ENCODE measurements at regions not wholly inside any gene's neighbourhood (a gene's known extent, or its start where the extent isn't known, plus 50 kb on each side); places are given as distances from the start of the nearest gene placed in this dataset.

- no peak overlapping the region for H3K9ac ChIP-seq (ENCODE audit: low read depth, low read length, poor library complexity)
- no peak overlapping the region for H2BK12ac ChIP-seq (ENCODE audit: low read length)
- no peak overlapping the region for H4K91ac ChIP-seq (ENCODE audit: low read depth, low read length, poor library complexity)
- H2BK5ac ChIP-seq (ENCODE audit: low read length), result no peak overlapping the region
- H3K18ac ChIP-seq (ENCODE audit: low read length), result no peak overlapping the region
- H4K8ac ChIP-seq (ENCODE audit: low read depth, low read length), result no peak overlapping the region
- no peak overlapping the region for H3K4me3 ChIP-seq (ENCODE audit: low read length in 2 of 2)
- H2BK120ac ChIP-seq (ENCODE audit: low read depth, low read length), result no peak overlapping the region
- no peak overlapping the region for H3K4me2 ChIP-seq (ENCODE audit: insufficient read depth, low read length, poor library complexity, severe bottlenecking)
- no peaks in the 10 kb centered on the region for H3K4me1 ChIP-seq (ENCODE audit: control insufficient read depth in 2 of 2, insufficient read depth in 1 of 2, low read depth in 1 of 2, low read length in 2 of 2)
- H3K36me3 ChIP-seq (replicated peaks in 1 of 2; ENCODE audit: control insufficient read depth in 2 of 2, insufficient read depth in 2 of 2, low read length in 2 of 2), result no peaks in the 10 kb centered on the region
- WGBS, 2 donors (ENCODE audit: extremely low coverage in 2 of 2, insufficient read length in 2 of 2, insufficient replicate concordance in 1 of 2), result no CpG with 5 or more reads among the region's 3 CpGs
- H2AFZ ChIP-seq (ENCODE audit: low read length), result no peak overlapping the region
- no peaks in the 10 kb centered on the region for H3K79me1 ChIP-seq (ENCODE audit: low read depth, low read length)
- H3K14ac ChIP-seq (ENCODE audit: low read length), result no peak overlapping the region
- no peak for DNase-seq (ENCODE audit: low spot score)
- H2AK5ac ChIP-seq (ENCODE audit: low read depth, low read length), result no peak overlapping the region
- H3K27me3 ChIP-seq (ENCODE audit: control insufficient read depth in 3 of 3, insufficient read depth in 3 of 3, low read depth in 1 of 3, low read length in 3 of 3), result no peaks in the 10 kb centered on the region
- H3K9me3 ChIP-seq (replicated peaks in 1 of 2; ENCODE audit: control insufficient read depth in 2 of 2, insufficient read depth in 1 of 2, low read depth in 1 of 2, low read length in 2 of 2), result no peaks in the 10 kb centered on the region
- H3K23ac ChIP-seq (ENCODE audit: low read depth, low read length, poor library complexity), result no peak overlapping the region
- no peak overlapping the region for H2BK15ac ChIP-seq (ENCODE audit: low read length)
- no peak overlapping the region for H3K4ac ChIP-seq (ENCODE audit: low read length)
- H3K27ac ChIP-seq (replicated peaks; ENCODE audit: low read length), result no peak overlapping the region
These were observed 154.3 kb upstream of the NCAM1 start for GRCh38 chr11:112806876-112807275.

GRCh38 chr11:112809429-112809828 lies 151.8 kb upstream of the NCAM1 start:
- H3K4me2 ChIP-seq (ENCODE audit: insufficient read depth, low read length, poor library complexity, severe bottlenecking), result no peak overlapping the region
- H3K9me3 ChIP-seq (replicated peaks in 1 of 2; ENCODE audit: control insufficient read depth in 2 of 2, insufficient read depth in 1 of 2, low read depth in 1 of 2, low read length in 2 of 2), result no peaks in the 10 kb centered on the region
- H3K4me3 ChIP-seq (ENCODE audit: low read length in 2 of 2), result no peak overlapping the region
- H3K27me3 ChIP-seq (ENCODE audit: control insufficient read depth in 3 of 3, insufficient read depth in 3 of 3, low read depth in 1 of 3, low read length in 3 of 3), result no peaks in the 10 kb centered on the region
- no peak overlapping the region for H3K14ac ChIP-seq (ENCODE audit: low read length)
- no peak for DNase-seq (ENCODE audit: low spot score)
- no peak overlapping the region for H3K23ac ChIP-seq (ENCODE audit: low read depth, low read length, poor library complexity)
- no peak overlapping the region for H2BK120ac ChIP-seq (ENCODE audit: low read depth, low read length)
- H3K4ac ChIP-seq (ENCODE audit: low read length), result no peak overlapping the region
- WGBS, 2 donors (ENCODE audit: extremely low coverage in 2 of 2, insufficient read length in 2 of 2, insufficient replicate concordance in 1 of 2), result no CpG with 5 or more reads among the region's 2 CpGs
- H2BK5ac ChIP-seq (ENCODE audit: low read length), result no peak overlapping the region
- H3K18ac ChIP-seq (ENCODE audit: low read length), result no peak overlapping the region
- no peak overlapping the region for H3K27ac ChIP-seq (replicated peaks; ENCODE audit: low read length)
- H2BK15ac ChIP-seq (ENCODE audit: low read length), result no peak overlapping the region
- no peak overlapping the region for H2AFZ ChIP-seq (ENCODE audit: low read length)
- peak overlapping the region; percentile 19 for H4K8ac ChIP-seq (ENCODE audit: low read depth, low read length)
- H3K4me1 ChIP-seq (ENCODE audit: control insufficient read depth in 2 of 2, insufficient read depth in 1 of 2, low read depth in 1 of 2, low read length in 2 of 2), result no peaks in the 10 kb centered on the region
- no peak overlapping the region for H2BK12ac ChIP-seq (ENCODE audit: low read length)
- H3K9ac ChIP-seq (ENCODE audit: low read depth, low read length, poor library complexity), result no peak overlapping the region
- H3K36me3 ChIP-seq (replicated peaks in 1 of 2; ENCODE audit: control insufficient read depth in 2 of 2, insufficient read depth in 2 of 2, low read length in 2 of 2), result no peaks in the 10 kb centered on the region
- H4K91ac ChIP-seq (ENCODE audit: low read depth, low read length, poor library complexity), result no peak overlapping the region
- H3K79me1 ChIP-seq (ENCODE audit: low read depth, low read length), result no peaks in the 10 kb centered on the region
- no peak overlapping the region for H2AK5ac ChIP-seq (ENCODE audit: low read depth, low read length)

- H3K9me3 ChIP-seq (replicated peaks in 1 of 2; ENCODE audit: control insufficient read depth in 2 of 2, insufficient read depth in 1 of 2, low read depth in 1 of 2, low read length in 2 of 2), result no peaks in the 10 kb centered on the region
- DNase-seq (ENCODE audit: low spot score), result no peak
- no peak overlapping the region for H3K4me3 ChIP-seq (ENCODE audit: low read length in 2 of 2)
- no peak overlapping the region for H2AK5ac ChIP-seq (ENCODE audit: low read depth, low read length)
- no peak overlapping the region for H2BK15ac ChIP-seq (ENCODE audit: low read length)
- no peak overlapping the region for H2AFZ ChIP-seq (ENCODE audit: low read length)
- no peaks in the 10 kb centered on the region for H3K4me1 ChIP-seq (ENCODE audit: control insufficient read depth in 2 of 2, insufficient read depth in 1 of 2, low read depth in 1 of 2, low read length in 2 of 2)
- H2BK5ac ChIP-seq (ENCODE audit: low read length), result no peak overlapping the region
- no peak overlapping the region for H3K9ac ChIP-seq (ENCODE audit: low read depth, low read length, poor library complexity)
- no peak overlapping the region for H3K4ac ChIP-seq (ENCODE audit: low read length)
- no peak overlapping the region for H3K27ac ChIP-seq (replicated peaks; ENCODE audit: low read length)
- no peak overlapping the region for H3K18ac ChIP-seq (ENCODE audit: low read length)
- H3K23ac ChIP-seq (ENCODE audit: low read depth, low read length, poor library complexity), result no peak overlapping the region
- H3K79me1 ChIP-seq (ENCODE audit: low read depth, low read length), result no peaks in the 10 kb centered on the region
- no peak overlapping the region for H2BK12ac ChIP-seq (ENCODE audit: low read length)
- no peak overlapping the region for H4K8ac ChIP-seq (ENCODE audit: low read depth, low read length)
- H3K36me3 ChIP-seq (replicated peaks in 1 of 2; ENCODE audit: control insufficient read depth in 2 of 2, insufficient read depth in 2 of 2, low read length in 2 of 2), result no peaks in the 10 kb centered on the region
- no peaks in the 10 kb centered on the region for H3K27me3 ChIP-seq (ENCODE audit: control insufficient read depth in 3 of 3, insufficient read depth in 3 of 3, low read depth in 1 of 3, low read length in 3 of 3)
- H2BK120ac ChIP-seq (ENCODE audit: low read depth, low read length), result no peak overlapping the region
- no peak overlapping the region for H3K4me2 ChIP-seq (ENCODE audit: insufficient read depth, low read length, poor library complexity, severe bottlenecking)
- no peak overlapping the region for H4K91ac ChIP-seq (ENCODE audit: low read depth, low read length, poor library complexity)
- no CpG with 5 or more reads among the region's 2 CpGs for WGBS, 2 donors (ENCODE audit: extremely low coverage in 2 of 2, insufficient read length in 2 of 2, insufficient replicate concordance in 1 of 2)
- no peak overlapping the region for H3K14ac ChIP-seq (ENCODE audit: low read length)
These were observed 150.3 kb upstream of the NCAM1 start for GRCh38 chr11:112810951-112811350.

DNA sequence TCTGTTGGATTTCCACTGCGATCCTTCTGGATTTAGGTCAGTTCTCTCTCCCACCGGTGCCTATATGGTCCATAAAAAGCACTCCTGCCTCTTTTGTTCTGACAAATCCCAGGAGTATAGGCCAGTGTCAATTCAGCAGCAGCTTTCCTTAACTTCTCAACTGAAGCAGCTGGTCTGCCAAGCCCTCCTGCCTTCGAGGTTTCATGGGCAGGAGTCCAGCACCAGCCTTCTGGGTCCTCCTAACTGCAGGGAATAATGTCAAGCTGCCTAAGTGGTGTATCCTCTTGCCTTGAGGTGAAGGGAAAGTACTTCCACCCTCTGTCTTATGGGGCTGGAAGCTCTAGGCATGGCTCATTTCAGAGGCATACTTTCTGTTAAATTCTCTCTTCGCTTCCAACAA lies 149.4 kb upstream of the NCAM1 start:
- H3K23ac ChIP-seq (ENCODE audit: low read depth, low read length, poor library complexity), result no peak overlapping the region
- H3K9ac ChIP-seq (ENCODE audit: low read depth, low read length, poor library complexity), result no peak overlapping the region
- no peak for DNase-seq (ENCODE audit: low spot score)
- no peak overlapping the region for H3K18ac ChIP-seq (ENCODE audit: low read length)
- H3K9me3 ChIP-seq (replicated peaks in 1 of 2; ENCODE audit: control insufficient read depth in 2 of 2, insufficient read depth in 1 of 2, low read depth in 1 of 2, low read length in 2 of 2), result no peaks in the 10 kb centered on the region
- no peaks in the 10 kb centered on the region for H3K4me1 ChIP-seq (ENCODE audit: control insufficient read depth in 2 of 2, insufficient read depth in 1 of 2, low read depth in 1 of 2, low read length in 2 of 2)
- no peak overlapping the region for H2AFZ ChIP-seq (ENCODE audit: low read length)
- no CpG with 5 or more reads among the region's 4 CpGs for WGBS, 2 donors (ENCODE audit: extremely low coverage in 2 of 2, insufficient read length in 2 of 2, insufficient replicate concordance in 1 of 2)
- no peak overlapping the region for H2BK12ac ChIP-seq (ENCODE audit: low read length)
- H3K27ac ChIP-seq (replicated peaks; ENCODE audit: low read length), result no peak overlapping the region
- H3K4me3 ChIP-seq (ENCODE audit: low read length in 2 of 2), result no peak overlapping the region
- no peak overlapping the region for H4K8ac ChIP-seq (ENCODE audit: low read depth, low read length)
- H2BK15ac ChIP-seq (ENCODE audit: low read length), result no peak overlapping the region
- no peak overlapping the region for H4K91ac ChIP-seq (ENCODE audit: low read depth, low read length, poor library complexity)
- H2BK5ac ChIP-seq (ENCODE audit: low read length), result no peak overlapping the region
- no peak overlapping the region for H2AK5ac ChIP-seq (ENCODE audit: low read depth, low read length)
- no peak overlapping the region for H2BK120ac ChIP-seq (ENCODE audit: low read depth, low read length)
- no peak overlapping the region for H3K4me2 ChIP-seq (ENCODE audit: insufficient read depth, low read length, poor library complexity, severe bottlenecking)
- no peaks in the 10 kb centered on the region for H3K79me1 ChIP-seq (ENCODE audit: low read depth, low read length)
- no peaks in the 10 kb centered on the region for H3K36me3 ChIP-seq (replicated peaks in 1 of 2; ENCODE audit: control insufficient read depth in 2 of 2, insufficient read depth in 2 of 2, low read length in 2 of 2)
- no peaks in the 10 kb centered on the region for H3K27me3 ChIP-seq (ENCODE audit: control insufficient read depth in 3 of 3, insufficient read depth in 3 of 3, low read depth in 1 of 3, low read length in 3 of 3)
- H3K14ac ChIP-seq (ENCODE audit: low read length), result no peak overlapping the region
- H3K4ac ChIP-seq (ENCODE audit: low read length), result no peak overlapping the region

All from neuronal stem cell (in vitro differentiated cells).